HG02610 (cell line): ENCODE measurements at regions not wholly inside any gene's neighbourhood (a gene's known extent, or its start where the extent isn't known, plus 50 kb on each side); places are given as distances from the start of the nearest gene placed in this dataset.
"Not testable (repeated sequence)": the region's sequence is repeated elsewhere in the genome, so short reads cannot be mapped to it uniquely, and the experiment has no call there.

Experiments used
- ATAC-seq: cut with Tn5 transposase; IDR thresholded peaks from one replicate; pipeline ENCODE4 v1.9.1; 2021; ENCODE audit warnings: mild to moderate bottlenecking, moderate library complexity; ENCODE audit not compliant: unreplicated experiment

- no peak for ATAC-seq
These were observed 241.7 kb downstream of the SETD4 start for GRCh38 chr21:35818597-35818996.

- no peak for ATAC-seq
These were observed 245.3 kb downstream of the SETD4 start for GRCh38 chr21:35814858-35815619.

- no peak for ATAC-seq
These were observed 247.6 kb downstream of the SETD4 start for GRCh38 chr21:35812679-35813078.

- no peak for ATAC-seq
These were observed 249.0 kb downstream of the SETD4 start for GRCh38 chr21:35811191-35811806.

- no peak for ATAC-seq
These were observed 249.8 kb downstream of the SETD4 start for GRCh38 chr21:35810431-35810970.

- no peak for ATAC-seq
These were observed 258.9 kb downstream of the SETD4 start for GRCh38 chr21:35801391-35801790.

GRCh38 chr21:35800796-35801385 lies 259.4 kb downstream of the SETD4 start:
- not testable (repeated sequence) for ATAC-seq

- ATAC-seq: no peak
These were observed 263.5 kb downstream of the SETD4 start for GRCh38 chr21:35796844-35797243.

- ATAC-seq: not testable (repeated sequence)
These were observed 265.8 kb downstream of the SETD4 start for GRCh38 chr21:35794527-35794926.

- ATAC-seq: no peak
These were observed 267.6 kb downstream of the SETD4 start for GRCh38 chr21:35792569-35793305.

GRCh38 chr21:35791541-35792325 lies 268.6 kb downstream of the SETD4 start:
- ATAC-seq: no peak

GRCh38 chr21:35783721-35784120 lies 276.6 kb downstream of the SETD4 start:
- ATAC-seq: no peak

GRCh38 chr21:35782667-35783066 lies 277.7 kb downstream of the SETD4 start:
- no peak for ATAC-seq

GRCh38 chr21:35780983-35781382 lies 279.3 kb downstream of the SETD4 start:
- no peak for ATAC-seq

- ATAC-seq: no peak
These were observed 280.4 kb downstream of the SETD4 start for GRCh38 chr21:35779690-35780570.

GRCh38 chr21:35779167-35779566 lies 281.2 kb downstream of the SETD4 start:
- no peak for ATAC-seq

- ATAC-seq: no peak
These were observed 283.2 kb downstream of the SETD4 start for GRCh38 chr21:35777081-35777480.

GRCh38 chr21:35775778-35776544 lies 284.4 kb downstream of the SETD4 start:
- no peak for ATAC-seq
